PFSK-1 (cell line): ENCODE measurements at regions not wholly inside any gene's neighbourhood (a gene's known extent, or its start where the extent isn't known, plus 50 kb on each side); places are given as distances from the start of the nearest gene placed in this dataset.

Source experiments
- POLR2AphosphoS5 ChIP-seq: IDR thresholded peaks from 2 replicates; pipeline ENCODE4 v1.6.1; 2012; ENCODE audit warnings: low read depth, mild to moderate bottlenecking, control low read depth, low read length, moderate library complexity
- REST ChIP-seq, 2 experiments: IDR thresholded peaks; 2 replicates each; pipeline versions ENCODE4 v1.6.1 to v1.8.0; 2011 to 2012; ENCODE audit warnings: low read depth in 2 of 2, low read length in 2 of 2, control low read depth in 1 of 2, inconsistent platforms in 1 of 2, mild to moderate bottlenecking in 1 of 2, moderate library complexity in 1 of 2; ENCODE audit not compliant: insufficient read depth in 1 of 2
- SIN3A ChIP-seq: IDR thresholded peaks from 2 replicates; pipeline ENCODE4 v1.6.1; 2012; ENCODE audit warnings: mild to moderate bottlenecking, low read length, moderate library complexity, borderline replicate concordance; ENCODE audit not compliant: insufficient read depth
- TAF1 ChIP-seq: IDR thresholded peaks from 2 replicates; pipeline ENCODE4 v1.6.1; 2012; ENCODE audit warnings: low read length, control low read depth, borderline replicate concordance; ENCODE audit not compliant: insufficient read depth

- TF ChIP-seq SIN3A (no peak), POLR2AphosphoS5 (no peak), REST (IDR thresholded peaks at IDR 0.05; ENCODE audit: insufficient read depth in 1 of 2, low read depth in 2 of 2, low read length in 2 of 2) (no peak), TAF1 (no peak)
These were observed 671.3 kb upstream of the ARGLU1 start for GRCh38 chr13:107239213-107239612.
